Neural progenitor cell (in vitro differentiated cells): ENCODE measurements at regions not wholly inside any gene's neighbourhood (a gene's known extent, or its start where the extent isn't known, plus 50 kb on each side); places are given as distances from the start of the nearest gene placed in this dataset.

Experiments
- DNase-seq: peaks from one replicate; pipeline ENCODE4 v3.0.0-alpha.2; 2016; ENCODE audit warnings: low spot score
- H2AFZ ChIP-seq: fragments of 200-600 bp; sonication (generic); replicated peaks from 2 replicates; pipeline ENCODE4 v1.6.1; 2016; ENCODE audit warnings: antibody characterized with exemption
- H3F3A ChIP-seq: fragments of 200-600 bp; sonication (generic); 2 replicates; pipeline ENCODE4 v1.6.1; 2016; ENCODE audit warnings: antibody characterized with exemption, low read depth
- H3K27ac ChIP-seq: fragments of 200-600 bp; sonication (generic); 2 replicates; pipeline ENCODE4 v1.5.1; 2016; ENCODE audit warnings: mild to moderate bottlenecking
- H3K27me3 ChIP-seq: fragments of 200-600 bp; sonication (generic); 2 replicates; pipeline ENCODE4 v1.6.1; 2016; ENCODE audit warnings: mild to moderate bottlenecking, moderate library complexity
- H3K36me3 ChIP-seq: fragments of 200-600 bp; sonication (generic); 2 replicates; pipeline ENCODE4 v1.5.1; 2016
- H3K4me1 ChIP-seq: fragments of 200-600 bp; sonication (generic); 2 replicates; pipeline ENCODE4 v1.6.1; 2016; ENCODE audit warnings: mixed run types
- H3K4me2 ChIP-seq: fragments of 200-600 bp; sonication (generic); 2 replicates; pipeline ENCODE4 v1.6.1; 2016
- H3K4me3 ChIP-seq: fragments of 200-600 bp; sonication (generic); 2 replicates; pipeline ENCODE4 v1.5.1; 2016
- H3K79me2 ChIP-seq: fragments of 200-600 bp; sonication (generic); 2 replicates; pipeline ENCODE4 v1.6.1; 2016; ENCODE audit warnings: low read depth
- H3K9ac ChIP-seq: fragments of 200-600 bp; sonication (generic); 2 replicates; pipeline ENCODE4 v1.6.1; 2016
- H3K9me3 ChIP-seq: fragments of 200-600 bp; sonication (generic); 2 replicates; pipeline ENCODE4 v1.5.1; 2016; ENCODE audit warnings: low read depth
- H4K20me1 ChIP-seq: fragments of 200-600 bp; sonication (generic); 2 replicates; pipeline ENCODE4 v1.6.1; 2016; ENCODE audit warnings: low read depth
- H3K27ac Mint-ChIP-seq: 3 replicates; pipeline ENCODE4 v1.8.0; 2021; ENCODE audit warnings: mixed read lengths
- H3K27me3 Mint-ChIP-seq: 2 replicates; pipeline ENCODE4 v1.8.0; 2022; ENCODE audit warnings: low read depth, mild to moderate bottlenecking, inconsistent platforms, moderate library complexity, mixed read lengths; ENCODE audit not compliant: insufficient read depth
- H3K36me3 Mint-ChIP-seq: 3 replicates; pipeline ENCODE4 v1.8.0; 2021; ENCODE audit warnings: mixed read lengths
- H3K4me1 Mint-ChIP-seq: 3 replicates; pipeline ENCODE4 v1.8.0; 2021; ENCODE audit warnings: mixed read lengths
- H3K4me3 Mint-ChIP-seq: 3 replicates; pipeline ENCODE4 v1.8.0; 2021; ENCODE audit warnings: mild to moderate bottlenecking, moderate library complexity, mixed read lengths
- H3K9me3 Mint-ChIP-seq: 3 replicates; pipeline ENCODE4 v1.8.0; 2020; ENCODE audit warnings: mixed read lengths
- CTCF ChIP-seq: fragments of 200-600 bp; sonication (generic); IDR thresholded peaks from 2 replicates; pipeline ENCODE4 v1.5.1; 2017; ENCODE audit warnings: antibody characterized with exemption, mild to moderate bottlenecking
- EZH2 ChIP-seq: fragments of 200-600 bp; sonication (generic); IDR thresholded peaks from 2 replicates; pipeline ENCODE4 v1.6.1; 2017; ENCODE audit warnings: antibody characterized with exemption, mild to moderate bottlenecking, moderate library complexity
- EZH2phosphoT487 ChIP-seq: fragments of 200-600 bp; sonication (generic); IDR thresholded peaks from 2 replicates; pipeline ENCODE4 v1.6.1; 2017; ENCODE audit warnings: antibody characterized with exemption

GRCh38 chr5:90284375-90284774 lies 125.2 kb downstream of the CETN3 start:
- Histone ChIP-seq H3K9me3 (no peaks in the 10 kb centered on the region), H2AFZ (no peak overlapping the region), H3K4me3 (no peak overlapping the region), H3K27me3 (no peaks in the 10 kb centered on the region), H3K79me2 (no peaks in the 10 kb centered on the region), H3F3A (no peaks in the 10 kb centered on the region), H3K36me3 (no peaks in the 10 kb centered on the region), H3K4me2 (no peak overlapping the region), H3K4me1 (no peaks in the 10 kb centered on the region), H3K9ac (no peak overlapping the region), H4K20me1 (no peaks in the 10 kb centered on the region), H3K27ac (no peak overlapping the region)
- no peak overlapping the region for H3K27ac Mint-ChIP-seq
- no peaks in the 10 kb centered on the region for H3K27me3 Mint-ChIP-seq
- DNase-seq: no peak
- no peak for TF ChIP-seq CTCF
- TF ChIP-seq EZH2: no peak
- no peak for TF ChIP-seq EZH2phosphoT487
- H3K4me3 Mint-ChIP-seq: no peak overlapping the region
- H3K9me3 Mint-ChIP-seq: no peaks in the 10 kb centered on the region
- H3K36me3 Mint-ChIP-seq: no peaks in the 10 kb centered on the region
- H3K4me1 Mint-ChIP-seq: no peaks in the 10 kb centered on the region

- no peak overlapping the region for H3K4me3 Mint-ChIP-seq
- no peaks in the 10 kb centered on the region for H3K9me3 ChIP-seq
- no peaks in the 10 kb centered on the region for H4K20me1 ChIP-seq
- no peaks in the 10 kb centered on the region for H3K27me3 Mint-ChIP-seq
- no peak overlapping the region for H3K4me3 ChIP-seq
- no peaks in the 10 kb centered on the region for H3K79me2 ChIP-seq
- no peak overlapping the region for H3K4me2 ChIP-seq
- H3K27ac ChIP-seq: no peak overlapping the region
- H2AFZ ChIP-seq: peak overlapping the region; percentile 48
- no peaks in the 10 kb centered on the region for H3K27me3 ChIP-seq
- no peak for DNase-seq
- H3F3A ChIP-seq: no peaks in the 10 kb centered on the region
- H3K4me1 Mint-ChIP-seq: no peaks in the 10 kb centered on the region
- TF ChIP-seq EZH2phosphoT487 (no peak), EZH2 (no peak), CTCF (no peak)
- no peaks in the 10 kb centered on the region for H3K36me3 Mint-ChIP-seq
- no peak overlapping the region for H3K9ac ChIP-seq
- H3K4me1 ChIP-seq: no peaks in the 10 kb centered on the region
- H3K27ac Mint-ChIP-seq: no peak overlapping the region
- H3K9me3 Mint-ChIP-seq: no peaks in the 10 kb centered on the region
- H3K36me3 ChIP-seq: no peaks in the 10 kb centered on the region
These were observed 130.5 kb downstream of the CETN3 start for GRCh38 chr5:90279091-90279490.

GRCh38 chr5:90274216-90274615 lies 135.3 kb downstream of the CETN3 start:
- no peaks in the 10 kb centered on the region for H3K4me1 ChIP-seq
- no peaks in the 10 kb centered on the region for H3K36me3 ChIP-seq
- H3K27me3 Mint-ChIP-seq: no peaks in the 10 kb centered on the region
- TF ChIP-seq EZH2 (no peak), EZH2phosphoT487 (no peak), CTCF (no peak)
- H3K36me3 Mint-ChIP-seq: no peaks in the 10 kb centered on the region
- no peak overlapping the region for H3K27ac Mint-ChIP-seq
- no peak overlapping the region for H3K27ac ChIP-seq
- no peak for DNase-seq
- no peak overlapping the region for H3K4me3 Mint-ChIP-seq
- H3K4me2 ChIP-seq: no peak overlapping the region
- peak overlapping the region; percentile 44 for H2AFZ ChIP-seq
- H3F3A ChIP-seq: no peaks in the 10 kb centered on the region
- H3K4me1 Mint-ChIP-seq: no peaks in the 10 kb centered on the region
- no peaks in the 10 kb centered on the region for H3K27me3 ChIP-seq
- no peaks in the 10 kb centered on the region for H4K20me1 ChIP-seq
- H3K9ac ChIP-seq: no peak overlapping the region
- no peaks in the 10 kb centered on the region for H3K9me3 Mint-ChIP-seq
- H3K4me3 ChIP-seq: no peak overlapping the region
- no peaks in the 10 kb centered on the region for H3K9me3 ChIP-seq
- H3K79me2 ChIP-seq: no peaks in the 10 kb centered on the region

GRCh38 chr5:90267646-90268045 lies 141.9 kb downstream of the CETN3 start:
- no peak overlapping the region for H3K4me3 Mint-ChIP-seq
- H3K36me3 Mint-ChIP-seq: no peaks in the 10 kb centered on the region
- H4K20me1 ChIP-seq: no peaks in the 10 kb centered on the region
- no peaks in the 10 kb centered on the region for H3K79me2 ChIP-seq
- peaks cover 6% of the 10 kb centered on the region for H3K4me1 ChIP-seq
- H3K27ac Mint-ChIP-seq: no peak overlapping the region
- no peaks in the 10 kb centered on the region for H3K27me3 ChIP-seq
- no peak for DNase-seq
- H3K27me3 Mint-ChIP-seq: no peaks in the 10 kb centered on the region
- no peaks in the 10 kb centered on the region for H3F3A ChIP-seq
- TF ChIP-seq CTCF: no peak
- no peak for TF ChIP-seq EZH2phosphoT487
- no peak for TF ChIP-seq EZH2
- H3K27ac ChIP-seq: no peak overlapping the region
- peaks cover 16% of the 10 kb centered on the region for H3K4me1 Mint-ChIP-seq
- no peak overlapping the region for H2AFZ ChIP-seq
- H3K4me3 ChIP-seq: no peak overlapping the region
- H3K9ac ChIP-seq: no peak overlapping the region
- H3K9me3 Mint-ChIP-seq: no peaks in the 10 kb centered on the region
- H3K9me3 ChIP-seq: no peaks in the 10 kb centered on the region
- no peak overlapping the region for H3K4me2 ChIP-seq
- H3K36me3 ChIP-seq: no peaks in the 10 kb centered on the region
